ENCODE measurements at regions not wholly inside any gene's neighbourhood (a gene's known extent, or its start where the extent isn't known, plus 50 kb on each side); places are given as distances from the start of the nearest gene placed in this dataset.

GRCh38 chr15:81427176-81427575, 53.2 kb upstream of the TMC3 start:
- no peak for DNase-seq (ENCODE audit: extremely low read depth in 1 of 11, low read depth in 9 of 11, low spot score in 4 of 11)

- no peak for DNase-seq (ENCODE audit: extremely low read depth in 1 of 11, low read depth in 9 of 11, low spot score in 4 of 11)
Measured at GRCh38 chr15:81425905-81426304, 51.9 kb upstream of the TMC3 start.
